PC-9 (cell line): ENCODE measurements at regions not wholly inside any gene's neighbourhood (a gene's known extent, or its start where the extent isn't known, plus 50 kb on each side); places are given as distances from the start of the nearest gene placed in this dataset.

ENCODE experiments used
- CTCF ChIP-seq: fragments of 200-600 bp; sonication (generic); conservative IDR thresholded peaks from 2 replicates; pipeline ENCODE4 v1.6.1; 2017; ENCODE audit warnings: mixed run types, antibody characterized with exemption, mild to moderate bottlenecking, moderate library complexity
- EZH2 ChIP-seq: fragments of 200-600 bp; sonication (generic); IDR thresholded peaks from 2 replicates; pipeline ENCODE4 v1.8.0; 2017; ENCODE audit warnings: antibody characterized with exemption, low read depth

GRCh38 chr3:99366663-99367429 is 271.5 kb upstream of the COL8A1 start:
- no peak for TF ChIP-seq EZH2
- no peak for TF ChIP-seq CTCF
